ENCODE measurements at regions not wholly inside any gene's neighbourhood (a gene's known extent, or its start where the extent isn't known, plus 50 kb on each side); places are given as distances from the start of the nearest gene placed in this dataset.

DNA sequence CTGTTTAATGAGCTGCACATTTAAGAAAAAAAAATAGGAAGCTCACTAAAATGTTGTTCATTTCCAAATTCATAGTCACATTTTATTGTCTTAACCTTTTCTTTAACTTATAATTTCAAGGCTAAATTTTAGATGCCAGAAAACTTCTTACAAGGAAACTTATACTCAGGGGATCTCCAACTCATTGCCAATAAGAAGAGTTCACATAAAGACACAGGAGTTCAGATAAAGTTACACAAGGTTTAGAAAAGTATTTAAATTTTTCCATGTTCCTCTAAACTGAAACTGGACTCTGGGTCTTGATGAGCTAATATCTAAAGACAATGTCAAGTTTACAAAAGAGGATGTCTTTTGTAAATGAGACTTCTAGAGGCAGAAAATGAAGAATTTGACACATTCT, 190.7 kb upstream of the KCNJ16 start:
- TF ChIP-seq, protein P1, sequence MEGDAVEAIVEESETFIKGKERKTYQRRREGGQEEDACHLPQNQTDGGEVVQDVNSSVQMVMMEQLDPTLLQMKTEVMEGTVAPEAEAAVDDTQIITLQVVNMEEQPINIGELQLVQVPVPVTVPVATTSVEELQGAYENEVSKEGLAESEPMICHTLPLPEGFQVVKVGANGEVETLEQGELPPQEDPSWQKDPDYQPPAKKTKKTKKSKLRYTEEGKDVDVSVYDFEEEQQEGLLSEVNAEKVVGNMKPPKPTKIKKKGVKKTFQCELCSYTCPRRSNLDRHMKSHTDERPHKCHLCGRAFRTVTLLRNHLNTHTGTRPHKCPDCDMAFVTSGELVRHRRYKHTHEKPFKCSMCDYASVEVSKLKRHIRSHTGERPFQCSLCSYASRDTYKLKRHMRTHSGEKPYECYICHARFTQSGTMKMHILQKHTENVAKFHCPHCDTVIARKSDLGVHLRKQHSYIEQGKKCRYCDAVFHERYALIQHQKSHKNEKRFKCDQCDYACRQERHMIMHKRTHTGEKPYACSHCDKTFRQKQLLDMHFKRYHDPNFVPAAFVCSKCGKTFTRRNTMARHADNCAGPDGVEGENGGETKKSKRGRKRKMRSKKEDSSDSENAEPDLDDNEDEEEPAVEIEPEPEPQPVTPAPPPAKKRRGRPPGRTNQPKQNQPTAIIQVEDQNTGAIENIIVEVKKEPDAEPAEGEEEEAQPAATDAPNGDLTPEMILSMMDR (IDR thresholded peaks at IDR 0.05): no peak
- no peak for TF ChIP-seq POLR2AphosphoS5 (IDR thresholded peaks at IDR 0.05)
- TF ChIP-seq POLR2A (IDR thresholded peaks at IDR 0.05): no peak

All from gastroesophageal sphincter (tissue), 3 donors.